T-cell (primary cell): ENCODE measurements at regions not wholly inside any gene's neighbourhood (a gene's known extent, or its start where the extent isn't known, plus 50 kb on each side); places are given as distances from the start of the nearest gene placed in this dataset.

Experiments
- ATAC-seq, 4 experiments: fragments of 200-7000 bp in 3 of 4; fragments of 150-1000 bp in 1 of 4; cut with Tn5 transposase; replicated peaks in 1 of 4; 1 replicate in 3 of 4; 2 replicates in 1 of 4; pipeline ENCODE4 v1.10.0; 2021; ENCODE audit warnings: moderate library complexity in 3 of 4, mild to moderate bottlenecking in 2 of 4, moderate number of reproducible peaks in 1 of 4
- CTCF ChIA-PET, 2 donors: fragments of 300-600 bp; sonication (Branson Sonifier 250); formaldehyde crosslinking; loops; one replicate each; lab custom pipeline; 2022; ENCODE audit warnings: antibody characterized with exemption in 2 of 2; lab: Charles Lee
- POLR2A ChIA-PET, 2 donors: fragments of 300-600 bp; sonication (Branson Sonifier 250); formaldehyde crosslinking; loops; one replicate each; lab custom pipeline; 2022; ENCODE audit warnings: antibody characterized with exemption in 2 of 2; lab: Charles Lee
- DNase-seq, 35 experiments: peaks; one replicate each; pipeline versions ENCODE4 v3.0.0 to v3.0.0-alpha.2; 2013 to 2023
- H3K27ac ChIP-seq: one replicate; pipeline ENCODE4 v1.5.1; 2013; ENCODE audit warnings: low read length
- H3K27me3 ChIP-seq, 2 experiments: replicated peaks in 1 of 2; 1 replicate in 1 of 2; 2 replicates in 1 of 2; pipeline versions ENCODE4 v1.6.1 to v1.7.0; 2013; ENCODE audit warnings: low read length in 1 of 2, mixed read lengths in 1 of 2; ENCODE audit not compliant: control insufficient read depth in 2 of 2, insufficient read depth in 2 of 2; ENCODE audit errors: extremely low read depth in 1 of 2
- H3K36me3 ChIP-seq, 2 donors: 1 replicate in 1 of 2; 2 replicates in 1 of 2; pipeline versions ENCODE4 v1.6.1 to v1.7.0; 2013; ENCODE audit warnings: low read length in 1 of 2; ENCODE audit not compliant: control insufficient read depth in 2 of 2, insufficient read depth in 1 of 2; ENCODE audit errors: extremely low read depth in 1 of 2
- H3K4me1 ChIP-seq, 2 experiments: 1 replicate in 1 of 2; 2 replicates in 1 of 2; pipeline versions ENCODE4 v1.6.1 to v1.7.0; 2013; ENCODE audit warnings: low read length in 2 of 2, mixed read lengths in 1 of 2; ENCODE audit not compliant: insufficient read depth in 2 of 2, control insufficient read depth in 1 of 2; ENCODE audit errors: extremely low read depth in 1 of 2
- H3K4me3 ChIP-seq, 2 donors: 1 replicate in 1 of 2; 2 replicates in 1 of 2; pipeline versions ENCODE4 v1.5.1 to v1.7.0; 2013; ENCODE audit warnings: mild to moderate bottlenecking in 2 of 2, low read length in 1 of 2, moderate library complexity in 1 of 2; ENCODE audit not compliant: control insufficient read depth in 1 of 2; ENCODE audit errors: extremely low read depth in 1 of 2
- H3K9me3 ChIP-seq: 2 replicates; pipeline ENCODE4 v1.7.0; 2013
- H3K27ac Mint-ChIP-seq, 2 donors: one replicate each; pipeline ENCODE4 v1.8.0; 2020 to 2021; ENCODE audit warnings: mild to moderate bottlenecking in 2 of 2, mixed read lengths in 2 of 2
- H3K27me3 Mint-ChIP-seq, 2 donors: one replicate each; pipeline ENCODE4 v1.8.0; 2021 to 2022; ENCODE audit warnings: mixed read lengths in 2 of 2
- H3K36me3 Mint-ChIP-seq: one replicate; pipeline ENCODE4 v1.8.0; 2021; ENCODE audit warnings: mixed read lengths
- H3K4me1 Mint-ChIP-seq, 3 donors: one replicate each; pipeline ENCODE4 v1.8.0; 2020 to 2022; ENCODE audit warnings: mixed read lengths in 3 of 3, mild to moderate bottlenecking in 1 of 3
- H3K4me3 Mint-ChIP-seq, 3 donors: one replicate each; pipeline ENCODE4 v1.8.0; 2020 to 2022; ENCODE audit warnings: mild to moderate bottlenecking in 3 of 3, mixed read lengths in 3 of 3, moderate library complexity in 3 of 3
- H3K9me3 Mint-ChIP-seq, 3 donors: one replicate each; pipeline ENCODE4 v1.8.0; 2020 to 2022; ENCODE audit warnings: mixed read lengths in 3 of 3
- WGBS: methylation state at CpG from one replicate; pipeline ENCODE4 v1.1.5; 2013; ENCODE audit warnings: missing lambda C conversion rate; ENCODE audit not compliant: insufficient coverage; 5-methylcytosine and 5-hydroxymethylcytosine counted together

GRCh38 chr15:69841113-69841828, 256.4 kb downstream of the TLE3 start:
- Mint-ChIP-seq H3K4me3 (no peak overlapping the region), H3K27me3 (peaks cover 5 to 7% of the 10 kb centered on the region in 2 donors), H3K4me1 (no peaks in the 10 kb centered on the region), H3K9me3 (no peaks in the 10 kb centered on the region), H3K36me3 (no peaks in the 10 kb centered on the region), H3K27ac (no peak overlapping the region)
- ChIA-PET CTCF (no interaction called here), POLR2A (no interaction called here)
- H3K4me1 ChIP-seq, result no peaks in the 10 kb centered on the region
- WGBS, result 93% methylated on average over 16 of the region's 21 CpGs
- peaks cover 0 to 26% of the 10 kb centered on the region in 2 experiments for H3K27me3 ChIP-seq
- ATAC-seq (no peak), DNase-seq (no peak)
- no peaks in the 10 kb centered on the region for H3K36me3 ChIP-seq
- H3K9me3 ChIP-seq, result no peaks in the 10 kb centered on the region
- H3K4me3 ChIP-seq, result no peak overlapping the region
- no peak overlapping the region for H3K27ac ChIP-seq

GRCh38 chr15:69842851-69843250, 254.9 kb downstream of the TLE3 start:
- POLR2A ChIA-PET, result no interaction called here

GRCh38 chr15:69843276-69843899, 254.3 kb downstream of the TLE3 start:
- Histone ChIP-seq H3K4me1 (no peaks in the 10 kb centered on the region), H3K9me3 (no peaks in the 10 kb centered on the region), H3K27me3 (peaks cover 0 to 22% of the 10 kb centered on the region in 2 experiments), H3K36me3 (no peaks in the 10 kb centered on the region), H3K27ac (no peak overlapping the region), H3K4me3 (no peak overlapping the region)
- ATAC-seq (no peak), DNase-seq (no peak)
- ChIA-PET POLR2A (no interaction called here), CTCF (no interaction called here)
- Mint-ChIP-seq H3K9me3 (no peaks in the 10 kb centered on the region), H3K4me1 (no peaks in the 10 kb centered on the region), H3K27ac (no peak overlapping the region), H3K27me3 (peaks cover 7 to 9% of the 10 kb centered on the region in 2 donors), H3K4me3 (no peak overlapping the region), H3K36me3 (no peaks in the 10 kb centered on the region)
- WGBS, result 84% methylated on average over 10 of the region's 13 CpGs

More at GRCh38 chr15:69842851-69843250, 254.9 kb downstream of the TLE3 start:
- H3K9me3 ChIP-seq, result no peaks in the 10 kb centered on the region
- H3K4me3 Mint-ChIP-seq, result no peak overlapping the region
- no peaks in the 10 kb centered on the region for H3K4me1 ChIP-seq
- peaks cover 5 to 7% of the 10 kb centered on the region in 2 donors for H3K27me3 Mint-ChIP-seq
- ATAC-seq, result no peak
- 75% methylated on average over 4 of the region's 5 CpGs for WGBS
- no peak overlapping the region for H3K27ac ChIP-seq
- CTCF ChIA-PET, result no interaction called here
- H3K27ac Mint-ChIP-seq, result no peak overlapping the region
- H3K36me3 Mint-ChIP-seq, result no peaks in the 10 kb centered on the region
- H3K4me3 ChIP-seq, result no peak overlapping the region
- DNase-seq, result no peak
- no peaks in the 10 kb centered on the region for H3K4me1 Mint-ChIP-seq
- H3K27me3 ChIP-seq, result peaks cover 0 to 22% of the 10 kb centered on the region in 2 experiments
- H3K9me3 Mint-ChIP-seq, result no peaks in the 10 kb centered on the region
- H3K36me3 ChIP-seq, result no peaks in the 10 kb centered on the region

GRCh38 chr15:69843900-69844304, 253.8 kb downstream of the TLE3 start:
- WGBS, result 89% methylated on average over 8 of the region's 10 CpGs

GRCh38 chr15:69845159-69845558, 252.6 kb downstream of the TLE3 start:
- H3K36me3 ChIP-seq, result no peaks in the 10 kb centered on the region
- POLR2A ChIA-PET, result no interaction called here
- peaks cover 0 to 24% of the 10 kb centered on the region in 2 experiments for H3K27me3 ChIP-seq
- no peak for ATAC-seq
- CTCF ChIA-PET, result interaction anchor here in 1 of 2 donors (0.6 kb wide), 1 partner anchor 641 kb away, joined by 3 read pairs; no protein-coding TSS in a partner anchor
- 100% methylated on average over 1 of the region's 5 CpGs for WGBS
- Mint-ChIP-seq H3K36me3 (no peaks in the 10 kb centered on the region), H3K4me1 (no peaks in the 10 kb centered on the region), H3K4me3 (no peak overlapping the region), H3K27me3 (peaks cover 11 to 13% of the 10 kb centered on the region in 2 donors), H3K27ac (no peak overlapping the region), H3K9me3 (no peaks in the 10 kb centered on the region)
- H3K4me3 ChIP-seq, result no peak overlapping the region
- no peaks in the 10 kb centered on the region for H3K9me3 ChIP-seq
- no peak overlapping the region for H3K27ac ChIP-seq
- H3K4me1 ChIP-seq, result no peaks in the 10 kb centered on the region
- DNase-seq, result no peak

More at GRCh38 chr15:69843900-69844304, 253.8 kb downstream of the TLE3 start:
- ChIA-PET POLR2A (no interaction called here), CTCF (no interaction called here)
- H3K27me3 Mint-ChIP-seq, result peaks cover 11 to 12% of the 10 kb centered on the region in 2 donors
- no peaks in the 10 kb centered on the region for H3K36me3 Mint-ChIP-seq
- peaks cover 0 to 26% of the 10 kb centered on the region in 2 experiments for H3K27me3 ChIP-seq
- no peaks in the 10 kb centered on the region for H3K9me3 Mint-ChIP-seq
- H3K36me3 ChIP-seq, result no peaks in the 10 kb centered on the region
- DNase-seq (no peak), ATAC-seq (no peak)
- no peak overlapping the region for H3K4me3 Mint-ChIP-seq
- H3K27ac Mint-ChIP-seq, result no peak overlapping the region
- no peak overlapping the region for H3K4me3 ChIP-seq
- H3K27ac ChIP-seq, result no peak overlapping the region
- no peaks in the 10 kb centered on the region for H3K4me1 Mint-ChIP-seq
- no peaks in the 10 kb centered on the region for H3K9me3 ChIP-seq
- no peaks in the 10 kb centered on the region for H3K4me1 ChIP-seq

- no peak overlapping the region for H3K27ac ChIP-seq
- ATAC-seq (no peak), DNase-seq (no peak)
- ChIA-PET POLR2A (interaction anchor here in 1 of 2 donors (0.6 kb wide), 1 partner anchor 266 kb away, joined by 4 read pairs; no protein-coding TSS in a partner anchor), CTCF (no interaction called here)
- peaks cover 15 to 20% of the 10 kb centered on the region in 2 donors for H3K27me3 Mint-ChIP-seq
- no peaks in the 10 kb centered on the region for H3K9me3 Mint-ChIP-seq
- no peaks in the 10 kb centered on the region for H3K36me3 ChIP-seq
- H3K27me3 ChIP-seq, result peaks cover 0 to 27% of the 10 kb centered on the region in 2 experiments
- no peaks in the 10 kb centered on the region for H3K36me3 Mint-ChIP-seq
- no peaks in the 10 kb centered on the region for H3K4me1 ChIP-seq
- no peaks in the 10 kb centered on the region for H3K4me1 Mint-ChIP-seq
- no peak overlapping the region for H3K4me3 Mint-ChIP-seq
- no peak overlapping the region for H3K4me3 ChIP-seq
- WGBS, result 63% methylated on average over 3 of the region's 4 CpGs
- H3K27ac Mint-ChIP-seq, result no peak overlapping the region
- no peaks in the 10 kb centered on the region for H3K9me3 ChIP-seq
These were observed 250.1 kb downstream of the TLE3 start for GRCh38 chr15:69847625-69848024.
